Stimulated activated CD4-positive, alpha-beta T cell treated with anti-CD3 and anti-CD28 coated beads, Interleukin-4, amount 100 ng/mL, for 24 hours (primary cell): ENCODE measurements at regions not wholly inside any gene's neighbourhood (a gene's known extent, or its start where the extent isn't known, plus 50 kb on each side); places are given as distances from the start of the nearest gene placed in this dataset.
"Not testable (repeated sequence)": the region's sequence is repeated elsewhere in the genome, so short reads cannot be mapped to it uniquely, and the experiment has no call there.

ENCODE experiments used
- DNase-seq: peaks from one replicate; pipeline ENCODE4 v3.0.0-alpha.2; 2020

DNA sequence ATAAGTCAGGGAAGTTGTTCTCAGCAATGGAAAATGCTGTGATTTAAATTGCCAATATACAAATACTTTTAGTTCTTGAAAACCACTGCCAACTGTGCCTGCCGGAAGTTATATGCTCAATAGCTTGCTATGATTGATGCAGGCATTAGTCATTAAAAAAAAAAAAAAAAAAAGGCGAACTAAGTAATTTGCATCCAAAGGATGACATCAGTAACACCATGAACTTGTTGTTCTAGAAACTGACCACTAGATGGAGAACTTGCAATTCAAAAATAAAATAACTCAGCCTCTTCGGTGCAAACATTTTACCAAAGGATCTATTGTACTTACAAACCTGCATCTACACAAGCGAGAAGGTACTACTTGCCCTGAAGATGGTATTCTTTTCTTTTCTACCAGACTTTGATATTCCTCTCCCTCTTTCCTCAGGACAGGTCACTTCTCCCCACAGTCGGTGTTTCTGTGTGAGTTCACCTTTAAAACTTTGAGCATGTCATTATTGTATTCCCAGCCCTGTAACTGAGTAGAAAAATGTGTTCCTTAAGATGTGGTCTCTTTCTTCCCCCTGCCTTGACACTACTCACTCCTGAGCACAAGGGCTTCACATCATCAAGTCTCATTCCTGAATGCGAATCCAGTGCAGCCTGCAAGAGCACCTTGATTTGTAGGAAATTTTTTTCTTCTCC lies 115.0 kb upstream of the VEPH1 start:
- peak; percentile 12 for DNase-seq

DNA sequence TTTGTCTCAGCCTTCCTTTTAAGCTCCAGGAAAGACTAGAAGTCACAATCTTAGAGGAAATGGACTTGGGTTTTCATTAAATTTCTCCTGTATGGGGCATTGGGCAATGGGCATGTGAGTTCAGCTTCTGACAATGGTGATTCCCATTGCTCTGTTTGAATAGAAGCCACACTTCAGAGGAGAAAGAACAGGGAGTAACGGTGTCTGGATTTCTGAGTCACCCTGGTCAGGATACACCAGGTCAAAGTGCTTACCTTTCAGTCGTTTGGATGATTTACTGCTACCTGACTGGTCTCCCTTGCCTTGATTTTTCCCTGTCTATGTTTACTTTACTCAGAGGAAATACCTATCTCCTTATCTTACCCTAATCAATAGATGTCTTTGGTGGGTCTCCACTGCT lies 111.7 kb upstream of the VEPH1 start:
- no peak for DNase-seq

DNA sequence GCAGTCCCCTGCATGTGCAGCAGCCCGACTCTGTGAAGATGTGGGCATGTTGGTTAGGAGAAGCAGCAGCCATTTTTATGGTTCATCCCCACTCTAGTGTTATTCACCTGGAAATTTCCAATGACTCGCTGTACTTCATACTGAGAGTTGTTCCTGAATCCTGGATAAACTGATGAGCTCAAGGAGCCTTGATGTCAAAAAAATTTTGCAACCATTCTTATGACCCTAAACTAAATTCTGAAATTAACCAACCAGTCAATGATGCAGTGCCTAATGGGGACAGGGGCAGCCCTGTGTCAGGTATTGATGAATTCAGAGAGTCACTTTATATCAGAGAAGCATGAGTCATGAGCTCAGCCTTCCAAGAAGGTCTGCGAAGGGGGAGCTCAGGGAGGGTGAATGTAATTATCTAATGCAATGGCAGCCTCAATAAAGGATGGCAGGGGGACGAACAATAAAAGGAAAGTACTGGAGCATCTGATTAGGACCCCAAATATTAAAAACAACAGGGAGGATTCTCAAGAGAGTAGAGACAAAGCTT lies 108.4 kb upstream of the VEPH1 start:
- no peak for DNase-seq

DNA sequence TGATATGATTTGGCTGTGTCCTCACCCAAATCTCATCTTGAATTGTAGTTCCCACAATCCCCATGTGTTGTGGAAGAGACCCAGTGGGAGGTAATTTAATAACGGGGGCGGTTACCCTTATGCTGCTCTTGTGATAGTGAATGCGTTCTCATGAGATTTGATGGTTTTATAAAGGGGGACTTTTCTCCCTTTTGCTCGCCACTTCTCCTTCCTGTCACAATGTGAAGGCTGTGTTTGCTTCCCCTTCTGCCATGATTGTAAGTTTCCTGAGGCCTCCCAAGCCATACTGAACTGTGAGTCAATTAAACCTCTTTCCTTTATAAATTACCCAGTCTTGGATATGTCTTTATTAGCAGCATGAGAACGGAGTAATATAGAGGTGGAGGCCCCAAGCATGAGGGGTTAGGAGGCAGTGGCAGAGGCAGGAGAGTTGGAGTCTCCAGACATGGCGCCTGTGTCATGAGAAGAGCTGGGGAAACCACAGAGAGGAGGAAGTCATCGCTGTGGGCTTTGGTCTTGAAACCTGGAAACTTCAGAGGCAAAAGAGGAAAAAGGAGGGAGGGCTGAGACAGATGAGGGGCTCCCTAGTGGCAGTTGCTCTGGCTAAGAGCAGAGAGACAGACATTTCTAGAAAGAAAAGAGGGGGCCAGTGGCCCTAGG lies 107.8 kb upstream of the VEPH1 start:
- DNase-seq = no peak

DNA sequence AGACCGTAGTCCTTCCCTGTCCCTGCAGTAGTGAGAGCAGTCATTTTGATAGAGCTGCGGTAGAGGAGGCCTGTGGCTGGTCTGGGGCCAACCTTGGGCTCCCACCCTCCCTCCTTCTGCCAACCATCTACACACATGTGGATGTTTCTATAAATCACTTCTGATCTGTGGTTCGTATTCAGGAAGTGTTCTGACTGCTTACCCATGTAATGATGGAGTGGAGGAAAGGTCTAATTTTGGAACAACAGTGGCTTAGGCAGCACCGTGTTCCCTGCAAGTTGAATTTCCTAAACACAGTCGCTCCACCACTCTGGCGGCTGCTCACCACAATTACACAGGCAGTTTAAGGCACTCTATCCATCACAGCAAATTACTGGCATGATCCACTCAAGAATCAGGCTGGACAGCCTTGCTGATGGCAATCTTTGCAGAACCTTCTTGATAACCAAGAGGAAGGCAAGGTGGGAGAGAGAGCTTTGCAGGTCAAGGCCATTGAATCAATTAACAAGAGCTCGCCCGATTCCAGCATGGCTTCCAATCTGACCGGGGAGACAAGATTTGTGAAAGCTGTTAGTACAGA lies 104.7 kb upstream of the VEPH1 start:
- no peak for DNase-seq

DNA sequence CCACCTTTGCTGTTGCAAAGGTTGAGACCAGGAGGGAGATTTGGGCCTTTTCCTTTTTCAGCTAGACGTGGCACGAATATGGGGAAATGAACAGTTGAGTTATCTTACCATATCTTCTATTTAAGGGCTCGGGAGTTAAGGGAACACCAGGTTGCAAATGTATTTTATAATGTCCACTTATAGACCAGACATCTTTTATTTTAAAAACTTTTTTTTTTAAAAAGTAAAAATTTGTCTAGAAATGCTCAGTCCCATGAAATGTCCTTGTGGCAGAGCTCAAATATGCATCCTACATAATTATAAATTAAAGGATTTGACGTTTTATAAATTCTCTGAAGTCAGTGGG lies 103.6 kb upstream of the VEPH1 start:
- no peak for DNase-seq

DNA sequence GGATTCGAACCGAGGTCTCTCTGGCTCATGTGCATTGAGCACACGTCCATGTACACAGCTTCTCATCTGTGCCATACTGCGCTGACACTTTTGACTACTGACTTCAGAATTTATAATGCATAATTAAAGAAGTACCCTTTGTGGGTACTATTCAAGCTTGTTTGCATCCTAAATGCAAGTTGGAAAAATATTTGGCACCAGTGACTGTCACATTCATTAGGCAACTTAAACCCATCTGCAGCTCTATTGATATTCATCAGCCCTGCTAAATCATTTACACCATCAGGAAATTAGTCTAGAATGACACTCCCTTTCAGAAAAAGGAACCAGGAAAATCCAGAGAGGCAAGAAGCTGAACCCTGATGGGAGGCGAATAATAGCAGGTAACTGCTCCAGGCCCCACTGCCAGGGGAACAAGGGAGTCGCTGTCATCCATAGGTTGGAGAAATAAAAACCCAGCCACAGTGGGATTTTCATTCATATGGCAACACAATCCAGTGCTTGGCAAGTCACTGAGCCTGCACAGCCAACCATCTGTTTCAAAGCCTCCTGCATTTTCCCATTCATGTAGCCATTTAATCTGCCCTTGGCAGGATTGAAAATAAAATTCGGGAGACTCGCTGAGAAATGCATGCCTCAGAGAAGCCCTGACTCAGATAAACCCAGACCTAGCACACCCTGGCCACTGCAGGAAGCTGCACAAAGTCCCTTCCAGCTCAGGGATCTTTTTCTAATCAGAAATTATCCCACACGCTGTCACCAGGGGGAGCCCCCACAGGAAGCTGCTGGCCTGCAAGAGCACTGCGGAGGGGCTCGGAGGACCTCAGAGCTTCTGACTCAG lies 103.0 kb upstream of the VEPH1 start:
- peak; percentile 68 for DNase-seq

DNA sequence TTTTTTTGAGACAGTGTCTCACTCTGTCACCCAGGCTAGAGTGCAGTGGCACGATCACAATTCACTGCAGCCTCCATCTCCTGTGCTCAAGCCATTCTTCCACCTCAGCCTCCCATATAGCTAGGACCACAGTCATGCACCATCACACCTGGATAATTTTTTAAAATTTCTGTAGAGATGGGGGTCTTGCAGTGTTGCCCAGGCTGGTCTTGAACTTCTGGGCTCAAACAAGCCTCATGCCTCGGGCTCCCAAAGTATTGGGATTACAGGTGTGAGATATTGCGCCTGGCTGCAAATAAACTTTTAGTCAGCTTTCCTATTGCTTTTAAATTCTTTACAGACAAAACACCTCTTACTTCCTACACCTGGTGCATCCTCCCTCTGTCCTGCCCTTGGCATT lies 102.1 kb upstream of the VEPH1 start:
- no peak for DNase-seq

DNA sequence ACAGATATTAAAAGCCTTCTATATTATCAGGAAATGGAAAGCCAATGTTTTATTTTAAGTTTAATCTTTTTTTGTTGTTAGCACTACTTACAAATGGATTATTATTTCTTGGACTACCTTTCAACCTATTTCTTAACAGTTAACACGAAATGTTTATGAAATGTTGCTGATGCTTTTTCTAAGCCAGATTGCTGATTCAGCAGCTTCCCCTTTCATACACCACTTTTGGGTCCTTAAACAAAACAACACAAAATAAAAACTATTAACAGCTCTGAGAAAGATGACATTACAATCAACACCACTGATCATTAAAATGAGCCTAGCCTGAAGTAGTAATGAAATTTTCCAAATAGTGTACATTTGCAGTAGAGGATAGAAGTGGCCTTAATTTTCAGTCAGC lies 99.2 kb upstream of the VEPH1 start:
- no peak for DNase-seq

DNA sequence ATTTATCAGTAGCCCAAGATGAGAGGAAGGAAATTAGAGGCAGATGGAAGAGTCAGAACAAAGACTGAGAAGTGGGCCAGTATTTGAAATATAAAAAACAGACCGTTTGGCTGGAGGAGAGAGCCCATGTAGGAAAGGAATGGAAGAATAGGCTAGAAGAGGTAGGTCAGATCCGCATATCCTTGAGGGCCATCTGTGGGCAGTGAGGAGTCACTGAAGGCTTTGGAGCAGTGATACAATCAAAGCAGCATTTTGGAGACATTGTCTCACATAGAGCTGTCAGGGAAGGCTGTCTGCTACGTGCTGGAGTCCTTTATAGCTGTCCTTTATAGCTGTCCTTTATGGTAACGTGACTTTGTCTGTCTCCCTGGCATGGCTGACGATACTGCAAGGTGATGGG lies 92.0 kb upstream of the VEPH1 start:
- DNase-seq = no peak

DNA sequence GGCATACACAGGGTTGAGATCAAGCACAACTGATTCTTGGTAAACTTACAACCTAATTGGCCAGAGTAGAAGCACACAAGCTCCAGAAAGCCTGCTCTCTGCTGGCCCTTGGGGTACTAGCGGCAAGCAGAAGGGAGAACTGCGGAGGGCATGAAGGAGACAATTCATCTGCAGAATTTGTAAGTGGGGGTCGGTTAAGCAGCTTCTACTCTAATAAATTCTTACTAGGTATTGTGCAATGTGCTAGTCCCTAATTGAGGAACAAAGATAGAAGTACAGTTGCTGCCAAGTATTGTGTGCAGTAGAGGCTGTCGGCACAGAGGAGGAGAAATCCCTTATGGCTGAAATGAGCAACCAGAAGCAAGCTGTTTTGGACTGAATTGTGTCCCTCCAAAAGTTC lies 91.2 kb upstream of the VEPH1 start:
- DNase-seq = no peak

DNA sequence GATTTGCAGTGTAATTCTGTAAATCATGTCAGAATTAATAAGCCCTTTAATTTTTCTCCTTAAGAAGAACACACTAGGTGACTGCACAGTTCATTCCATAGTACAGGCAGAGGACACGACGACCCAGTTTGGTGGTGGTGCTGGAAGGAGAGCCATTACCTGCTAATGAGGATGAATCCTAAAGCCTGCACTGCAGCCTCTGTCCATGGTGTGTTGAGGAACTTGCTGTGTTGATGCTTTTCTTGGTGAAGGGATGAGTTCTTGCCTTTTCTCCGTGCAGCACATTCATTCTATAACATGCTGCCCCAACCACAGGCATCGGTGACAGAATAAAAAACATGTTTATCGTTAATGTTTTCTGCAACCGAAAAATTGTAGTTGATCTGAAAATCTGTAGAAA lies 89.6 kb upstream of the VEPH1 start:
- no peak for DNase-seq

DNA sequence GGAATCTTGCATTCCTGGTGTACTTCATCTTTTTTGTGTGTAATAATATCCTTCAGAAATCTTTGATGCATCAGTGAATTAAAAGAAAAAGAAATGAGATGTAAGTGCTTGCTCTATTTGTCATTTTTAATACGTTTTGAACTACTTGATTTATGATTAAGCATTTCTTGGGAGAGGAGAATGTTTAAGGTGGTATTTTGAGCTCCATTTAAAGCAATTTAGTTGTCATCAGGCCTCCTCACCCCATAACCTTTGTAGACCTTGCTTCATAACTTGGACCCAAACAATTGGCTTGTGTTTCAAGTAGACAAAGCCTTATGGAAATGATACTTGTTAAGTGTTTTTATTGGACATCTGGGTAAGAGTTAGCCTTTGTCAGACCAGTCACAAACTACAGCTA lies 87.1 kb upstream of the VEPH1 start:
- DNase-seq = no peak

DNA sequence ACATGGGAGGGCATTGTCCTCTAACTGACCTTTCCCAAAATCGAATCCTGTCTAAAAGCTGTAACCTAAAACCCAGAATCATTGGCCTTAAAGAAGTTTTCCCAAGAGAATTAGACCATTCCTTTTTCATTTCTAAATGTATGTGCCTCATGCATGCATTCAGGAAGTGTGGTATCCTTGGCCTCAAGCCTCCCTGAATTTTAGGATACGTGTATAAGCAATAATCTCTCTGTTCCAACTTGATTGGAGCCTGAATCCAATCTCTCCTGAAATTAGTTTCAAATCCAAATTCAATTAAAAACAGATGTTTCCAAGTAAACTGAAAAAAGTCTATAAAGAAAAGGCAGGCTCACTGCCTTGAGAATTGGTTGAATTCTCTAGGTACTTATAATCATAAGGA lies 86.0 kb upstream of the VEPH1 start:
- no peak for DNase-seq

DNA sequence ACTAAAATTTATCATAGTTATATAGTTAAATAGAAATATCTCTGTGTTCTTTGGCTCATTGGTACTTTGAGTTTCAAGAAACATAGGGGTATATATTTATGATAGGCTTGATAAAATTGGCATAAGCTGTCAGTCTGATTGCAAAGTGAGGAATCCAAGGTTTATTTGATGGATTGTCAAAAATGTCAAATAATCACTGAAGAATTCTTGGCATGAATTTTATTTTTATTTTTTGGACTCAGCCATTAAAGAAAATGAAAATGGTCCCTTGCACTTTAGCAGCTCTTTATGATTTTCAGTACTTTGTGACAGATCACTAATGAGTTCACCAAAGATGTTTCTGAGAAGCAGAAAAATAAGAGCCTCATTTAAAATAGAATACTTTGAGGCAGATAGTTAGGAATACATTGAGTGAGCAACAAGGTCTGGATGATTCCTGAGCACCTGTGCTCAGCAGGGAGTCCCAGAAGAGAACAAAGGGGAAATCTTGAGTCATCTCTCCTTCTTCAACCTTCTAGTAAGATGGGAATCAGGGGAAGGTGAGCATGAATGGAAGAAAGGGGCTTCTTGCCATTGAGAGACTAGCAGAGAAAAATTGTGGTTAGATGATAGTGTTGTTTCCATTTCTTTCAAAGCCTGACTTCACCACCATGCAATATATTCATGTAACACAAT lies 85.3 kb upstream of the VEPH1 start:
- no peak for DNase-seq

DNA sequence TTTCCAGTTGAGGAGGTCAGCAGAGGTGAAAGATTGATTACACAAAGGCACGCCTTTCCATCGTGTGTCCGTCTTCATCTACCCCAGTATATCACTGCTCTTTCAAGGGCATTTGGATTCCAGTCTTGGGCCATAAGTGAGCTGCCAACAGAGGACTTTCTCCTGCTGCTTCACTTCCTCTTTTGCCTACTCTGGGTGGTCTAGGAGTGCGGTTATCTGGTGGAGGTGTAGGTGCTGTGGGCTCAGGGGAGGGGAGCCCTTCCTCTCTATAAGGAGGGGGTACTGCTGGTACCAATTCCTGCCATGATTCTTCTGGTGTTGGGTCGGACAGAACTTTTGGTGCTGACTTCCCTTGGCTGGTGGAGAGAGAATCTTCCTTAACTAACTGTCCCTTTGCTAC lies 83.1 kb upstream of the VEPH1 start:
- DNase-seq = no peak

DNA sequence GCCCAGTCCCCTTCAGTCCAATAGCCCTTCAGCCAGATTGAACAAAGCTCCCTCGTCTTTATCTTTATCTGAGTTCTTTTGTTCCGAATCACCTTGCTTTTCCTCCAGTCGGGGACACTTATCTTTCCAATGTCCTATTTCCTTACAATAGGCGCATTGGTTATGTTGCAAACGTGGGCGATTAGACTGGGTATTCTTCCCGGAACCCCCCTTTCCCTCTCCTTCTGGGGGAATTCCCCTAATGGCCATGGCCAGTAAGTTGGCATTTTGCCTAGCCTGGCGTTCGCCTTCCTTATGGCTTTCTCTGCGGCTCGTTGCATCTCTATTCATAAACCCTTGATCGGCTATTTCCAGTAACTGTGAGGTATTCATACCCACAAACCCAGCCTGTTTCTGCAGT lies 82.2 kb upstream of the VEPH1 start:
- DNase-seq = no peak

DNA sequence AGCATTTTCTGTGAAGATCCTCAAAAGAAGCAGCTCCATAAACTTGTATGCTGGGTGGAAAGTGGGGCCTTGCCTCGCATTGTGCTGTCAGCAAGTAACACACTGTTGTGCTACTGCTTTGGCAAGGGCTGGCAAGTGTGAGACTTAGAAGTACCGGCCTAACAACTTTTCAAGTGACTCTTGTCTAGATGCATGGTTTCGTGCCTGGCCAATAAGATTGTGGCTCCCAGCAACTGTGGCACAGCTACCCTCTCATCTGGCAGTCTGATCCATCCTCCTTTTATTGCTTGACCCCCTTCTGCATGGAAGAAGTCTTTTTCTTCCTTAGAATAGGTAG lies 79.4 kb upstream of the VEPH1 start:
- no peak for DNase-seq

DNA sequence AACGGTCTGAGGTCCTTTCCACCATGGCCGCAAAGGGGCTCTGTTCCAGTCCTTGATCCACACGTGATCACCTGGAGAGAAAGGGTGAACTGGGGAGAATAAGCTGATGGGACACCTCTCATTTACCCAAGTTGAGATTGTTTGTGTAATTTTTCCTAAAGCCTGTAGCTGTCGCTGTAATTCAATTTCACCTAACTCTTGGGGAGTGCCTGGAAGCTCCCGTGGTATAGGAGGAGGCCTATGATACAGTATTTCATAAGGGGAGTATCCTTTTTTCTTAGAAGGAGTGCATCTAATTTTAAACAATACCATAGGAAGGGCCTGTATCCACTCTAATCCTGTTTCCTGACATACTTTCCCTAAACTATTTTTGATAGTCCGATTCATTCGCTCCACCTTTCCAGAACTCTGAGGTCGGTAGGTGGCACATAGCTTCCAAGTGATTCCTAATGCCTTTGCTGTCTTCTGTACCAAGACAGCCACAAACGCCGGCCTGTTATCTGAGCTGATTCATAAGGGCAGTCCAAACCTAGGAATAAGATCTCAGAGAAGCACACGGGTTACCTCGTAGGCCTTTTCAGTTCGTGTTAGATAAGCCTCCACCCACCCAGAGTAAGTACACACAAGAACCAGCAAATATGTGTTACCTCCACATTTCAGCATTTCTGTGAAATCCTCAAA lies 78.9 kb upstream of the VEPH1 start:
- DNase-seq = not testable (repeated sequence)

DNA sequence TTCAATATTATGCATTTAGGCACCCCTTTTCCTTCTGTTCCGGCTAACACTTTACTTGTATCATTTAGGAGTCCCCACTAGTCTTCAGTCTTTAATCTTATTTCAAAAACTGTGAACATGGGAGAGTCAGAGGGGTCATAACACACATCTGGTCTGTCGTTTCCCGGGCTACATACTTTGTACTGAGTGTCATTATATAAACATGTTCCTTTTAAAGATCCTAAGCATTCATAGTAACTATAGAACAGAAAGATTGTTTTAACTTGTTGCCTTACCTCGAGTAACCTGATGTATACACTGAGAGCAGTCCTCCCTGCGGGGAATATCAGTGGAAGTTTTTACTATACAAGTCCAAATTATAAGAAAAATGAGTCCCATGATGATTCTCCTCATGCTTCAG lies 78.2 kb upstream of the VEPH1 start:
- DNase-seq = no peak

DNA sequence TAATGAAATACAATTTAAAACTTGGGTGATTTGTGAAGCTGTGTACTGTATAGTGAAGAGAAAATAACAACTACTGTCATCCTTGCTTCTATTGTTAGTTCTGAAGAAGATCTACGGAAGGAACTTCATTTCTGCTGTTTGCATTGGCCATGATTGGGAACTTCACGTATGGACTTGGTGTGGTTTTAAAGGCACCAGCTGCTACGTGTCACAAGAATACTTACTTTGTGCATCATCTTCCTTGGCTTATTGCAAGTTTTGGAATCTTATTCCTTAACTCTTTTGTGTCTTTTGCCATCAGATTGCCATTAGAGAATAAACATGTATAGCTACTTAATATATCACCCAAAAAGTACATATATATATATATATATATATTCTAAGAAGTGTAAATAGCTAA lies 75.0 kb upstream of the VEPH1 start:
- no peak for DNase-seq

DNA sequence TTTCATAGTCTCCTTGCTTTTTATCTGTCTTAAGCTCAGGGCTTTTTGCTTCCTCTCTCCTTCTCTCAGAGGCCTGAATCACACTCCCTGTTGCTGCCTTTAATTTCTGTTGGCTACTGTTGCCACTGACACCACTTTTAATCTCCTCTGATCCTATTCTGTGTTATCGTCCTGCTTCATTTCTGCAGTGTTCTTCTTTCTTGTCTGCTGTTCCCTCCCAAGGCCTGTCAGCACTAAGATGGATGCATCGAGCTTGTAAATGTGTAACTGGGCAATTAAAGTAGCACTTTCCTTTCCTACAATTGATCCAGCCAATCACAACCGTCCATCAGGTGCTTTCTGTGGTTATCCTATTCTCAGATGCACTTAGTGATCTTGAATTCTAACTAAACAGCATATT lies 71.3 kb upstream of the VEPH1 start:
- no peak for DNase-seq
